Psoas muscle (tissue), 7 donors: ENCODE measurements at regions not wholly inside any gene's neighbourhood (a gene's known extent, or its start where the extent isn't known, plus 50 kb on each side); places are given as distances from the start of the nearest gene placed in this dataset.

Experiments used
- ATAC-seq, 4 donors: fragments of 200-7000 bp; cut with Tn5 transposase; one replicate each; pipeline ENCODE4 v1.9.1; 2020; ENCODE audit warnings: moderate library complexity in 3 of 4, mild to moderate bottlenecking in 2 of 4
- DNase-seq, 2 donors: peaks; one replicate each; pipeline ENCODE4 v3.0.0-alpha.2; 2020
- H3K27ac ChIP-seq: fragments of 200-600 bp; one replicate; pipeline ENCODE4 v1.8.0; 2022
- H3K27me3 ChIP-seq, 3 donors: fragments of 200-600 bp in 1 of 3; one replicate each; pipeline versions ENCODE4 v1.6.1 to v1.8.0; 2013 to 2022; ENCODE audit warnings: low read length in 2 of 3, mild to moderate bottlenecking in 2 of 3, moderate library complexity in 1 of 3; ENCODE audit not compliant: insufficient read depth in 3 of 3
- H3K36me3 ChIP-seq, 2 donors: fragments of 200-600 bp in 1 of 2; one replicate each; pipeline versions ENCODE4 v1.6.1 to v1.8.0; 2013 to 2022; ENCODE audit warnings: low read depth in 1 of 2, mild to moderate bottlenecking in 1 of 2, moderate library complexity in 1 of 2; ENCODE audit not compliant: insufficient read depth in 1 of 2
- H3K4me1 ChIP-seq: fragments of 200-600 bp; one replicate; pipeline ENCODE4 v1.8.0; 2022
- H3K4me3 ChIP-seq: fragments of 200-600 bp; one replicate; pipeline ENCODE4 v1.8.0; 2022; ENCODE audit warnings: mild to moderate bottlenecking
- H3K9me3 ChIP-seq: fragments of 200-600 bp; one replicate; pipeline ENCODE4 v1.8.0; 2022
- WGBS, 3 donors: extraction: QIAGEN DNeasy Blood & Tissue Kit; methylation state at CpG; one replicate each; pipeline versions ENCODE4 v1.1.6 to v1.1.7; 2013; 5-methylcytosine and 5-hydroxymethylcytosine counted together
- intact Hi-C, 2 donors: fragments of 100-400 bp; cut with DNase I; formaldehyde crosslinking; loops; one replicate each; pipeline versions ENCODE4 v1.11.0 to v1.14.2; 2022
- TF ChIP-seq, protein P1 (sequence below): fragments of 200-600 bp; IDR thresholded peaks from one replicate; pipeline ENCODE4 v1.8.0; 2022; ENCODE audit warnings: antibody characterized with exemption
- donor health status: healthy with polysubstance abuse.
- donor health status: DM: no; HTN: no; CAD: no; lungs with moderate emphysema.
- donor health status: Bipolar disorder and iron deficiency.
- donor health status: healthy.
- donor health status: DM: yes; HTN: yes; CAD: no.
- donor health status: DM: no; HTN: no; CAD: no.
- donor health status: DM: yes; HTN: yes; CAD: no.

DNA sequence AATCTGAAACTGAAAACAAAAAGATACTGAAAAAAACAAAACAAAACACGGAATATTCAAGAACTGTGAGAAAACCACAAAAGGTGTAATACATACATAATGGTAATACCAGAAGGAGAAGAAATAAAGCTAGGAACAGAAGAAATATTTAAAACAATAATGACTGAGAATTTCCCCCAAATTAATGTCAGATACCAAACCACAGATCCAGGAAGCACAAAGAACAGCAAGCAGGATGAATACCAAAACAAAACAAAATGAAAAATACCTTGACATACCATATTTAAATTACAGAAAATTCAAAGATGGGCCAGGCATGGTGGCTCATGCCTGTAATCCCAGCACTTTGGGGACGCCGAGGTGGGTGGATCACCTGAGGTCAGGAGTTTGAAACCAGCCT lies 57.7 kb upstream of the PARD3 start:
- Histone ChIP-seq H3K27ac (no peak overlapping the region), H3K36me3 (no peaks in the 10 kb centered on the region), H3K9me3 (no peaks in the 10 kb centered on the region), H3K4me1 (no peaks in the 10 kb centered on the region), H3K27me3 (no peaks in the 10 kb centered on the region), H3K4me3 (no peak overlapping the region)
- intact Hi-C loops: no loop called here
- TF ChIP-seq, protein P1, sequence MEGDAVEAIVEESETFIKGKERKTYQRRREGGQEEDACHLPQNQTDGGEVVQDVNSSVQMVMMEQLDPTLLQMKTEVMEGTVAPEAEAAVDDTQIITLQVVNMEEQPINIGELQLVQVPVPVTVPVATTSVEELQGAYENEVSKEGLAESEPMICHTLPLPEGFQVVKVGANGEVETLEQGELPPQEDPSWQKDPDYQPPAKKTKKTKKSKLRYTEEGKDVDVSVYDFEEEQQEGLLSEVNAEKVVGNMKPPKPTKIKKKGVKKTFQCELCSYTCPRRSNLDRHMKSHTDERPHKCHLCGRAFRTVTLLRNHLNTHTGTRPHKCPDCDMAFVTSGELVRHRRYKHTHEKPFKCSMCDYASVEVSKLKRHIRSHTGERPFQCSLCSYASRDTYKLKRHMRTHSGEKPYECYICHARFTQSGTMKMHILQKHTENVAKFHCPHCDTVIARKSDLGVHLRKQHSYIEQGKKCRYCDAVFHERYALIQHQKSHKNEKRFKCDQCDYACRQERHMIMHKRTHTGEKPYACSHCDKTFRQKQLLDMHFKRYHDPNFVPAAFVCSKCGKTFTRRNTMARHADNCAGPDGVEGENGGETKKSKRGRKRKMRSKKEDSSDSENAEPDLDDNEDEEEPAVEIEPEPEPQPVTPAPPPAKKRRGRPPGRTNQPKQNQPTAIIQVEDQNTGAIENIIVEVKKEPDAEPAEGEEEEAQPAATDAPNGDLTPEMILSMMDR: no peak
- no peak for ATAC-seq
- no peak for DNase-seq
- WGBS, 3 donors: 88 to 96% (median 91%) methylated on average over 3 of the region's 3 CpGs

DNA sequence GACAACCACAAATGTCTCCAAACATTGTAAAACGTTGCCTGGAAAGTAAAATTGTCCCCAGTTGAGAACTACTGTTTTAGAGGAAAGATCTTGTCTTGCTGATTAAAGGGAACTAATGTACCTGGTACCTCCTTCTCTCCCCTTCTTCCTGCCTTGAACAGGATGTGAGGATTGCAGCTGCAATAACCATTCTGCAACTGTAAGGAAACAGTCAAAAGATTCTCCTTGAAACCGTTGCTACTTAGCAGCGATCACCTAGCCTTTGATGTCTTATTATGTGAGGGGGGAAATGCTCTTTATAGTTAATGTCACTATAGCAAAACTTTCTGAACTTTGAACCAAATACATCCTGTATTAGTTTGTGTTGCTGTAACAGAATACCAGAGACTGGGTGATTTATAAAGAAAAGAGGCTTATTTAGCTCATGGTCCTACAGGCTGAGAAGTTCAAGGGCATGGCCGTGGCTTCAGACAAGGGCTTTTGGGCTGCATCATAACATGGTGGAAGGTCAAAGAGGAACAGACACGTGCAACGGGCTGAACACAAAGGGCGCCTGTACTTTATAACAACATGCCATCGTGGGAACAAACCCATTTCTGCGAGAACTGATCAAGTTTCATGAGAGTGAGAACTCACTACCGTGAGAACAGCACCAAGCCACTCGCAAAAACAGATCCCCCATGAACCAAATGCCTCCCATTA lies 54.2 kb upstream of the PARD3 start:
- Histone ChIP-seq H3K9me3 (no peaks in the 10 kb centered on the region), H3K36me3 (no peaks in the 10 kb centered on the region), H3K4me3 (no peak overlapping the region), H3K4me1 (peaks cover 6% of the 10 kb centered on the region), H3K27ac (no peak overlapping the region), H3K27me3 (no peaks in the 10 kb centered on the region)
- TF ChIP-seq, protein P1: no peak
- intact Hi-C loops: no loop called here
- WGBS, 3 donors: 53 to 55% (median 54%) methylated on average over 11 of the region's 11 CpGs
- ATAC-seq (no peak), DNase-seq (no peak)

DNA sequence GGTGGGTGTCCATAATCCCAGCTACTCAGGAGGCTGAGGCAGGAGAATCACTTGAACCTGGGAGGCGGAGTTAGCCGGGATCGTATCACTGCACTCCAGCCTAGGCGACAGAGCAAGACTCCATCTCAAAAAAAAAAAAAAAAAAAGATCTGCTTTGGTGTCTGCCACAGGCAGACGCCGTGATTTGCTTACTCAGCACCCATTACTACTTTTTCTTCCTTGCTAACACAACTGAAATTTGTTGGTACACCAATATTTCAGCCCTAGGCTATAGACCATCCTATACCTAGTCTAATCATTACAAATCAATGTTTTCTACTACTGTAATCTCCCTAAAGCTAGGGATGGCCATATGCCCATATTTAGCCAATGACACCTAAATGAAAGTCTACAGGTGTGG lies 53.5 kb upstream of the PARD3 start:
- Histone ChIP-seq H3K27ac (no peak overlapping the region), H3K9me3 (no peaks in the 10 kb centered on the region), H3K36me3 (no peaks in the 10 kb centered on the region), H3K4me3 (no peak overlapping the region), H3K27me3 (no peaks in the 10 kb centered on the region), H3K4me1 (peaks cover 9% of the 10 kb centered on the region)
- WGBS, 3 donors: 89 to 94% (median 92%) methylated on average over 6 of the region's 6 CpGs
- TF ChIP-seq, protein P1: no peak
- DNase-seq (no peak), ATAC-seq (no peak)
- intact Hi-C loops: no loop called here

DNA sequence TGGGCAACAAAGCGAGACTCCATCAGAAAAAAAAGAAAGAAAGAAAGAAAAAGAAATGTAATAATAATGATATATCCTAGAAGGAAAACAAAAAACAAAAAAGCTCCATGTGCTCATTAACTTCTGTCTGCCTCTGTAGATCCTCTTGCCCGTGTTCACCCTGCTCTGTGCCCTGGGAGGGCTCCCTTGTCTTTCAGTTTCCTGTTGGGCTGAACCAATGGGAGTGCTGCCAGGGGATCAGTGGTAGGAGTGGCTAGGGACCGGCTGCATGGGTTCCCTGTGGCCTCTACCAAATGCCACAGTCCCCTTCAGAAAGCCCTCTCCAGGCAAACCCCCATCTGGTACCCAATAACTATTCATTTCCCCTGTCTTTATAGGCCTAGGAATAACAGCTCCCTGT lies 51.8 kb upstream of the PARD3 start:
- H3K4me3 ChIP-seq: no peak overlapping the region
- TF ChIP-seq, protein P1: no peak
- intact Hi-C loops: no loop called here
- H3K9me3 ChIP-seq: no peaks in the 10 kb centered on the region
- H3K36me3 ChIP-seq: no peaks in the 10 kb centered on the region
- WGBS, 3 donors: 50 to 63% (median 53%) methylated on average over 3 of the region's 3 CpGs
- no peaks in the 10 kb centered on the region for H3K27me3 ChIP-seq
- peaks cover 15% of the 10 kb centered on the region for H3K4me1 ChIP-seq
- H3K27ac ChIP-seq: no peak overlapping the region
- no peak for ATAC-seq
- no peak for DNase-seq
